ENCODE measurements at regions not wholly inside any gene's neighbourhood (a gene's known extent, or its start where the extent isn't known, plus 50 kb on each side); places are given as distances from the start of the nearest gene placed in this dataset.
"Not testable (repeated sequence)": the region's sequence is repeated elsewhere in the genome, so short reads cannot be mapped to it uniquely, and the experiment has no call there.

- WGBS, 2 experiments (ENCODE audit: insufficient coverage in 1 of 2, insufficient read length in 1 of 2), result 84 to 86% methylated on average over 1 to 4 of the region's 5 CpGs
- not testable (repeated sequence) for H3K4me1 ChIP-seq (ENCODE audit: control insufficient read depth, insufficient read depth, low read length); H3K4me3 ChIP-seq (ENCODE audit: low read length); H3K36me3 ChIP-seq (ENCODE audit: control insufficient read depth, insufficient read depth, low read length); H3K27ac Mint-ChIP-seq; H3K36me3 Mint-ChIP-seq (ENCODE audit: low read depth); H3K9ac ChIP-seq (ENCODE audit: extremely low read depth, low read length, poor library complexity, severe bottlenecking); H3K9me3 ChIP-seq (ENCODE audit: control insufficient read depth, low read length); H3K4me1 Mint-ChIP-seq; H3K27ac ChIP-seq (ENCODE audit: low read depth, low read length); H3K9me3 Mint-ChIP-seq; H3K4me3 Mint-ChIP-seq; DNase-seq
- H3K27me3 ChIP-seq (ENCODE audit: control insufficient read depth, insufficient read depth, low read length, poor library complexity, severe bottlenecking), result peaks cover 15% of the 10 kb centered on the region
- peaks cover 37% of the 10 kb centered on the region for H3K27me3 Mint-ChIP-seq (ENCODE audit: insufficient read depth)
Observed at GRCh38 chr2:242084034-242084433, 214.5 kb downstream of the RTP5 start.

GRCh38 chr2:242085024-242085674, 215.6 kb downstream of the RTP5 start:
- not testable (repeated sequence) for H3K27ac Mint-ChIP-seq; H3K9me3 ChIP-seq (ENCODE audit: control insufficient read depth, low read length); H3K4me3 ChIP-seq (ENCODE audit: low read length); H3K4me3 Mint-ChIP-seq; H3K9me3 Mint-ChIP-seq; H3K27ac ChIP-seq (ENCODE audit: low read depth, low read length); DNase-seq; H3K36me3 ChIP-seq (ENCODE audit: control insufficient read depth, insufficient read depth, low read length); H3K9ac ChIP-seq (ENCODE audit: extremely low read depth, low read length, poor library complexity, severe bottlenecking); H3K36me3 Mint-ChIP-seq (ENCODE audit: low read depth); H3K4me1 ChIP-seq (ENCODE audit: control insufficient read depth, insufficient read depth, low read length); H3K4me1 Mint-ChIP-seq
- H3K27me3 Mint-ChIP-seq (ENCODE audit: insufficient read depth), result peaks cover 37% of the 10 kb centered on the region
- H3K27me3 ChIP-seq (ENCODE audit: control insufficient read depth, insufficient read depth, low read length, poor library complexity, severe bottlenecking), result peaks cover 20% of the 10 kb centered on the region
- WGBS, 2 experiments (ENCODE audit: insufficient coverage in 1 of 2, insufficient read length in 1 of 2), result 77% methylated on average over 4 of the region's 14 CpGs; no CpG with 5 or more reads in 1 of the 2 experiments

GRCh38 chr2:242085941-242086621, 216.6 kb downstream of the RTP5 start:
- Histone ChIP-seq H3K27me3 (ENCODE audit: control insufficient read depth, insufficient read depth, low read length, poor library complexity, severe bottlenecking) (peaks cover 27% of the 10 kb centered on the region), H3K4me3 (ENCODE audit: low read length) (no peak overlapping the region), H3K9ac (ENCODE audit: extremely low read depth, low read length, poor library complexity, severe bottlenecking) (no peak overlapping the region), H3K36me3 (ENCODE audit: control insufficient read depth, insufficient read depth, low read length) (no peaks in the 10 kb centered on the region), H3K9me3 (ENCODE audit: control insufficient read depth, low read length) (no peaks in the 10 kb centered on the region), H3K27ac (ENCODE audit: low read depth, low read length) (no peak overlapping the region), H3K4me1 (ENCODE audit: control insufficient read depth, insufficient read depth, low read length) (no peaks in the 10 kb centered on the region)
- 74 to 79% methylated on average over 4 to 6 of the region's 6 CpGs for WGBS, 2 experiments (ENCODE audit: insufficient coverage in 1 of 2, insufficient read length in 1 of 2)
- Mint-ChIP-seq H3K4me3 (no peak overlapping the region), H3K27me3 (ENCODE audit: insufficient read depth) (peaks cover 34% of the 10 kb centered on the region), H3K9me3 (no peaks in the 10 kb centered on the region), H3K4me1 (peaks cover 4% of the 10 kb centered on the region), H3K27ac (no peak overlapping the region), H3K36me3 (ENCODE audit: low read depth) (no peaks in the 10 kb centered on the region)
- DNase-seq, result no peak
- no peak for TF ChIP-seq CTCF (conservative IDR thresholded peaks at IDR 0.05)

- WGBS, 2 experiments (ENCODE audit: insufficient coverage in 1 of 2, insufficient read length in 1 of 2), result 1% methylated on average over 22 of the region's 37 CpGs; no CpG with 5 or more reads in 1 of the 2 experiments
- peaks cover 27% of the 10 kb centered on the region for H3K27me3 Mint-ChIP-seq (ENCODE audit: insufficient read depth)
- not testable (repeated sequence) for H3K4me1 ChIP-seq (ENCODE audit: control insufficient read depth, insufficient read depth, low read length); H3K36me3 Mint-ChIP-seq (ENCODE audit: low read depth); DNase-seq; H3K27ac Mint-ChIP-seq; H3K4me1 Mint-ChIP-seq; H3K27ac ChIP-seq (ENCODE audit: low read depth, low read length); H3K9me3 ChIP-seq (ENCODE audit: control insufficient read depth, low read length); H3K36me3 ChIP-seq (ENCODE audit: control insufficient read depth, insufficient read depth, low read length); H3K9me3 Mint-ChIP-seq
- peak overlapping the region; percentile 85 for H3K4me3 Mint-ChIP-seq
- Histone ChIP-seq H3K27me3 (ENCODE audit: control insufficient read depth, insufficient read depth, low read length, poor library complexity, severe bottlenecking) (peaks cover 28% of the 10 kb centered on the region), H3K9ac (ENCODE audit: extremely low read depth, low read length, poor library complexity, severe bottlenecking) (peak overlapping the region; percentile 15), H3K4me3 (ENCODE audit: low read length) (peak overlapping the region; percentile 76)
Observed at GRCh38 chr2:242088044-242088443, 218.5 kb downstream of the RTP5 start.

All from endodermal cell (in vitro differentiated cells).